Right atrium auricular region (tissue), 2 donors: ENCODE measurements at regions not wholly inside any gene's neighbourhood (a gene's known extent, or its start where the extent isn't known, plus 50 kb on each side); places are given as distances from the start of the nearest gene placed in this dataset.
"Not testable (repeated sequence)": the region's sequence is repeated elsewhere in the genome, so short reads cannot be mapped to it uniquely, and the experiment has no call there.

ENCODE experiments used
- DNase-seq: peaks from one replicate; pipeline ENCODE4 v3.0.0-alpha.2; 2019; ENCODE audit warnings: low spot score
- H3K27ac ChIP-seq, 2 donors: fragments of 200-600 bp; sonication (generic); 1 replicate in 1 of 2; 2 replicates in 1 of 2; pipeline ENCODE4 v1.5.1; 2016 to 2019
- H3K27me3 ChIP-seq, 2 donors: fragments of 200-600 bp; sonication (generic); one replicate each; pipeline versions ENCODE4 v1.5.1 to v1.6.0; 2017 to 2019
- H3K36me3 ChIP-seq: fragments of 200-600 bp; sonication (generic); one replicate; pipeline ENCODE4 v1.5.1; 2016
- H3K4me1 ChIP-seq, 2 donors: fragments of 200-600 bp; sonication (generic); one replicate each; pipeline versions ENCODE4 v1.5.1 to v1.6.0; 2017 to 2019
- H3K4me3 ChIP-seq, 2 donors: fragments of 200-600 bp; sonication (generic); 1 replicate in 1 of 2; 2 replicates in 1 of 2; pipeline ENCODE4 v1.5.1; 2017 to 2019; ENCODE audit warnings: mild to moderate bottlenecking in 1 of 2, moderate library complexity in 1 of 2
- H3K9me3 ChIP-seq, 2 donors: fragments of 200-600 bp; sonication (generic); one replicate each; pipeline ENCODE4 v1.5.1; 2019
- TF ChIP-seq, protein P1 (sequence below), 2 donors: fragments of 200-600 bp; sonication (generic); IDR thresholded peaks; one replicate each; pipeline ENCODE4 v1.5.1; 2019; ENCODE audit warnings: antibody characterized with exemption in 2 of 2

DNA sequence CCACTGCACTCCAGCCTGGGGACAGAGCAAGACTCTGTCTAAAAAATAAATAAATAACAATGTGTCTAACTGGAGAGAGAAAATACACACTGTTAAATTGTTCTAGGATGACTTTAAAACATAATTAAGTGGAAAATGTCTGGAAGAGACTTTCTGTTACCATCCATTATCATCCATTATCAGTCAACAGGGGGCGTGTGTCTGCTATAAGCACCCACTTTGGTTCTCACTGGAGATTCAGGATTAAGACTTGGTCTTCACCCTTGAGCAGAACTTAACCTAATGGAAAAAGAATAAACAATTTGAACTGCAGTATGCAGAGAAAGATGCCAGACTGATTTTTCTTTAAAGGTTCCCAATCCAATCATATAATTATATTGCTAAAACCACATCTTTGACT, 999.8 kb upstream of the GYPC start:
- H3K27me3 ChIP-seq, result no peaks in the 10 kb centered on the region
- H3K9me3 ChIP-seq, result no peaks in the 10 kb centered on the region
- no peak for DNase-seq
- H3K4me1 ChIP-seq, result no peaks in the 10 kb centered on the region
- H3K27ac ChIP-seq, result no peak overlapping the region
- no peak overlapping the region for H3K4me3 ChIP-seq
- TF ChIP-seq, protein P1, sequence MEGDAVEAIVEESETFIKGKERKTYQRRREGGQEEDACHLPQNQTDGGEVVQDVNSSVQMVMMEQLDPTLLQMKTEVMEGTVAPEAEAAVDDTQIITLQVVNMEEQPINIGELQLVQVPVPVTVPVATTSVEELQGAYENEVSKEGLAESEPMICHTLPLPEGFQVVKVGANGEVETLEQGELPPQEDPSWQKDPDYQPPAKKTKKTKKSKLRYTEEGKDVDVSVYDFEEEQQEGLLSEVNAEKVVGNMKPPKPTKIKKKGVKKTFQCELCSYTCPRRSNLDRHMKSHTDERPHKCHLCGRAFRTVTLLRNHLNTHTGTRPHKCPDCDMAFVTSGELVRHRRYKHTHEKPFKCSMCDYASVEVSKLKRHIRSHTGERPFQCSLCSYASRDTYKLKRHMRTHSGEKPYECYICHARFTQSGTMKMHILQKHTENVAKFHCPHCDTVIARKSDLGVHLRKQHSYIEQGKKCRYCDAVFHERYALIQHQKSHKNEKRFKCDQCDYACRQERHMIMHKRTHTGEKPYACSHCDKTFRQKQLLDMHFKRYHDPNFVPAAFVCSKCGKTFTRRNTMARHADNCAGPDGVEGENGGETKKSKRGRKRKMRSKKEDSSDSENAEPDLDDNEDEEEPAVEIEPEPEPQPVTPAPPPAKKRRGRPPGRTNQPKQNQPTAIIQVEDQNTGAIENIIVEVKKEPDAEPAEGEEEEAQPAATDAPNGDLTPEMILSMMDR (IDR thresholded peaks at IDR 0.05), result no peak
- no peaks in the 10 kb centered on the region for H3K36me3 ChIP-seq

DNA sequence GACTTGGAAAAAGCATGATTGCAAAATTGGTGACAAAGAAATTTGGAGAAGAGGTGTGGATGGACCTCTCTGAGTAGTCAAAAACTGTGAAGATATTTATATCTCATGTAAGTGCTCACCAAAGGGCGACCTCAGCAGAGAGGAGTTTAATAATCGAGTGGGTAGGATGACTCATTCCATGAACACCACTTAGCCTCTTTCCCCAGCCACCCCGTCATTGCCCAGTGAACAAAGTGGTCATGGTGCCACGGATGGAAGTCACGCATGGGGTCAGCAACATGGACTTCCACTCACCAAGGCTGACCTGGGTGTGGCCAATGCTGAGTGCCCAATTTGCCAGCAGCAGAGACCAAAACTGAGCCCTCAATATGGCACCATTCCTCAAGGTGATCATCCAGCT, 997.4 kb upstream of the GYPC start:
- no peaks in the 10 kb centered on the region for H3K4me1 ChIP-seq
- no peak overlapping the region for H3K4me3 ChIP-seq
- no peaks in the 10 kb centered on the region for H3K27me3 ChIP-seq
- DNase-seq, result no peak
- no peaks in the 10 kb centered on the region for H3K36me3 ChIP-seq
- TF ChIP-seq, protein P1 (IDR thresholded peaks at IDR 0.05), result no peak
- H3K9me3 ChIP-seq, result no peaks in the 10 kb centered on the region
- no peak overlapping the region for H3K27ac ChIP-seq

DNA sequence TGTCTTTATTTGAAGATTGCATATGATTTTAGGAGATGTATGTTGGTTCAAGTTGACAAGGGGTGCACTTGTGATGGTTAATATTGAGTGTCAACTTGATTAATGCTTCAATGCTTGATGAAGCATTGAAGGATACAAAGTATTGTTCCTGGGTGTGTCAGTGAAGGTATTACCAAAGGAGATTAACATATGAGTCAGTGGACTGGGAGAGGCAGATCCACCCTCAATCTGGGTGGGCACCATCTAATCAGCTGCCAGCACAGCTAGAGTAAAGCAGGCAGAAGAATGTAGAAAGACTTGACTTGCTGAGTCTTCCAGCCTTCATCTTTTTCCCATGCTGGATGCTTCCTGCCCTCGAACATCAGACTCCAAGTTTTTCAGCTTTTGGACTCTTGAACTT, 995.6 kb upstream of the GYPC start:
- H3K27me3 ChIP-seq, H3K4me3 ChIP-seq, H3K4me1 ChIP-seq, H3K27ac ChIP-seq, H3K36me3 ChIP-seq, DNase-seq, H3K9me3 ChIP-seq: not testable (repeated sequence)

DNA sequence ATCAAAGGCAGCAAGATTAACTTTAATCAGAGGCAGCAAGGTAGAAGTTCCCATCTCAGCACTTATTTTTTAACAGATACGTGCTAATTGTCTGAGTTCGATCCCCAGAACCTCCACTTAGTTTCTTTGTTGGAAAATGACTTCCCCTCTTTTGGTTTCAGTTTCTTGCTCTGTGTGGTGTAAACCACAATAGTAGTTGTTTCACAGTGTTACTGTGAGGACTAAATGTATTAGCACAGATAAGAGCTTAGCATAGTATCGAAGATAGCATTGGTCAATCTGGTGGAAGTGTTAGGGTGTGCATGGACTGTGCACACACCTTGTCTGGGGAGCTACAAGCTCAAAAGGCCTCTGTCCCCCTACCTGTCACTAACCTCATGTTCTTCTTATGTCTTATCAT, 988.3 kb upstream of the GYPC start:
- TF ChIP-seq, protein P1 (IDR thresholded peaks at IDR 0.05), result no peak
- Histone ChIP-seq H3K4me1 (no peaks in the 10 kb centered on the region), H3K4me3 (no peak overlapping the region), H3K27ac (no peak overlapping the region), H3K9me3 (no peaks in the 10 kb centered on the region), H3K36me3 (no peaks in the 10 kb centered on the region), H3K27me3 (no peaks in the 10 kb centered on the region)
- DNase-seq, result no peak

DNA sequence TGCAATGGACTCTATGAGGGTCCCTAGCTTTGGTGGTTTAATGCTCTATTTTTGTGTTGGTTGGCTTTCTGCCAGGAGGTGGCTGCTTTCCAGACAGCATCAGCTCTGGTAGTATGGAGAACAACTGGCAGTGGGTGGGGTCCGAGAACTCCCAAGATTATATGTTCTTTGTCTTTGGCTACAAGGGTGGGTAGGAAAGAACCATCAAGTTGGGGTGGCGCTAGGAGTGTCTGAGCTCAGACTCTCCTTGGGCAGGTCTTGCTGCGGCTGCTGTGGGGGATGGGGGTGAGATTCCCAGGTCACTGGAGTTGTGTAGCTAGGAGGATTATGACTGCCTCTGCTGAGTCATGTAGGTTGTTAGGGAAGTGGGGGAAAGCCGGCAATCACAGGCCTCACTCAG, 976.1 kb upstream of the GYPC start:
- Histone ChIP-seq H3K27ac (no peak overlapping the region), H3K36me3 (no peaks in the 10 kb centered on the region), H3K4me3 (no peak overlapping the region), H3K4me1 (no peaks in the 10 kb centered on the region), H3K9me3 (no peaks in the 10 kb centered on the region), H3K27me3 (no peaks in the 10 kb centered on the region)
- DNase-seq, result no peak
- TF ChIP-seq, protein P1 (IDR thresholded peaks at IDR 0.05), result no peak

DNA sequence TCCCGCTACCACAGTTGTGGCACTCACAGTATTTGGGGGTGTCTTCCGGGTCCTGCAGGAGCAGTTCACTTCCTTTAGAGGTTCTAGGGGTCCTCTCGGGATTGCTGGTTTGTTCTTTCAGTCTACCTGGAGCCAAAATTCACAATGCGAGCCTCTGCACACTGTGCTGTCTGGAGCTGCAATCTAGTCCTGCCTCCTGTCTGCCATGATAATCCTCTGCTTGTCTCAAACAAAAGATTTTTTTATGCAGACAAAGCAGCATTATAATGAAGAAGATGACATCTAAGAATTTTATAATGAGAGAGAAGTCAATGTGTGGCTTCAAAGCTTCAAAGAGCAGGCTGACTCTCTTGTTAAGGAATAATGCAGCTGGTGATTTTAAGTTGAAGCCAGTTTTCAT, 975.1 kb upstream of the GYPC start:
- H3K36me3 ChIP-seq, result no peaks in the 10 kb centered on the region
- no peaks in the 10 kb centered on the region for H3K9me3 ChIP-seq
- no peak for DNase-seq

More for the DNA sequence above, 975.1 kb upstream of the GYPC start:
- H3K4me3 ChIP-seq, result no peak overlapping the region
- H3K4me1 ChIP-seq, result no peaks in the 10 kb centered on the region
- H3K27me3 ChIP-seq, result no peaks in the 10 kb centered on the region
- no peak overlapping the region for H3K27ac ChIP-seq
- TF ChIP-seq, protein P1 (IDR thresholded peaks at IDR 0.05), result no peak
